ENCODE measurements at regions not wholly inside any gene's neighbourhood (a gene's known extent, or its start where the extent isn't known, plus 50 kb on each side); places are given as distances from the start of the nearest gene placed in this dataset.

- Histone ChIP-seq H3K4me1 (no peaks in the 10 kb centered on the region), H3K27me3 (no peaks in the 10 kb centered on the region), H2AFZ (replicated peaks) (no peak overlapping the region), H4K20me1 (ENCODE audit: low read depth) (no peaks in the 10 kb centered on the region), H3K9me3 (ENCODE audit: low read depth) (no peaks in the 10 kb centered on the region), H3K4me2 (no peak overlapping the region), H3F3A (ENCODE audit: low read depth) (no peaks in the 10 kb centered on the region), H3K4me3 (no peak overlapping the region), H3K9ac (no peak overlapping the region), H3K79me2 (ENCODE audit: low read depth) (no peaks in the 10 kb centered on the region), H3K36me3 (no peaks in the 10 kb centered on the region), H3K27ac (no peak overlapping the region)
- H3K27ac Mint-ChIP-seq: no peak overlapping the region
- no peak overlapping the region for H3K4me3 Mint-ChIP-seq
- peaks cover 4% of the 10 kb centered on the region for H3K27me3 Mint-ChIP-seq (ENCODE audit: insufficient read depth, low read depth)
- no peak for TF ChIP-seq EZH2 (IDR thresholded peaks at IDR 0.05)
- no peak for TF ChIP-seq CTCF (IDR thresholded peaks at IDR 0.05)
- no peak for TF ChIP-seq EZH2phosphoT487 (IDR thresholded peaks at IDR 0.05)
- no peak for DNase-seq (ENCODE audit: low spot score)
- no peaks in the 10 kb centered on the region for H3K4me1 Mint-ChIP-seq
- H3K9me3 Mint-ChIP-seq: peaks cover 11% of the 10 kb centered on the region
- no peaks in the 10 kb centered on the region for H3K36me3 Mint-ChIP-seq
Observed at GRCh38 chr2:152236191-152236925, 60.8 kb upstream of the STAM2 start.

GRCh38 chr2:152238016-152238415 is 62.5 kb upstream of the STAM2 start:
- H3K27ac Mint-ChIP-seq: no peak overlapping the region
- H3F3A ChIP-seq (ENCODE audit: low read depth): peaks cover 4% of the 10 kb centered on the region
- no peak overlapping the region for H3K27ac ChIP-seq
- no peak overlapping the region for H3K4me3 Mint-ChIP-seq
- peaks cover 4% of the 10 kb centered on the region for H3K4me1 ChIP-seq
- no peak overlapping the region for H3K4me2 ChIP-seq
- H4K20me1 ChIP-seq (ENCODE audit: low read depth): no peaks in the 10 kb centered on the region
- no peaks in the 10 kb centered on the region for H3K79me2 ChIP-seq (ENCODE audit: low read depth)
- H3K27me3 Mint-ChIP-seq (ENCODE audit: insufficient read depth, low read depth): peaks cover 4% of the 10 kb centered on the region
- no peak for DNase-seq (ENCODE audit: low spot score)
- H3K4me1 Mint-ChIP-seq: peaks cover 1% of the 10 kb centered on the region
- no peak for TF ChIP-seq EZH2phosphoT487 (IDR thresholded peaks at IDR 0.05)
- no peak for TF ChIP-seq CTCF (IDR thresholded peaks at IDR 0.05)
- no peak overlapping the region for H3K4me3 ChIP-seq
- H3K9ac ChIP-seq: no peak overlapping the region
- no peaks in the 10 kb centered on the region for H3K36me3 ChIP-seq
- no peak overlapping the region for H2AFZ ChIP-seq (replicated peaks)
- no peaks in the 10 kb centered on the region for H3K27me3 ChIP-seq
- peaks cover 13% of the 10 kb centered on the region for H3K9me3 Mint-ChIP-seq
- no peaks in the 10 kb centered on the region for H3K9me3 ChIP-seq (ENCODE audit: low read depth)
- no peaks in the 10 kb centered on the region for H3K36me3 Mint-ChIP-seq

GRCh38 chr2:152240559-152241231 is 65.1 kb upstream of the STAM2 start:
- no peak overlapping the region for H3K4me2 ChIP-seq
- no peak for DNase-seq (ENCODE audit: low spot score)
- Mint-ChIP-seq H3K27ac (no peak overlapping the region), H3K4me1 (peaks cover 17% of the 10 kb centered on the region), H3K36me3 (no peaks in the 10 kb centered on the region), H3K27me3 (ENCODE audit: insufficient read depth, low read depth) (peaks cover 4% of the 10 kb centered on the region), H3K4me3 (no peak overlapping the region), H3K9me3 (peaks cover 10% of the 10 kb centered on the region)
- H3K9ac ChIP-seq: no peak overlapping the region
- H3K27me3 ChIP-seq: no peaks in the 10 kb centered on the region
- H3K4me3 ChIP-seq: no peak overlapping the region
- no peak overlapping the region for H2AFZ ChIP-seq (replicated peaks)
- no peaks in the 10 kb centered on the region for H3K79me2 ChIP-seq (ENCODE audit: low read depth)
- peaks cover 16% of the 10 kb centered on the region for H3F3A ChIP-seq (ENCODE audit: low read depth)
- no peaks in the 10 kb centered on the region for H3K9me3 ChIP-seq (ENCODE audit: low read depth)
- H3K27ac ChIP-seq: no peak overlapping the region
- H3K4me1 ChIP-seq: peaks cover 16% of the 10 kb centered on the region
- no peaks in the 10 kb centered on the region for H3K36me3 ChIP-seq
- TF ChIP-seq EZH2phosphoT487 (IDR thresholded peaks at IDR 0.05) (no peak), CTCF (IDR thresholded peaks at IDR 0.05) (no peak), EZH2 (IDR thresholded peaks at IDR 0.05) (no peak)
- H4K20me1 ChIP-seq (ENCODE audit: low read depth): no peaks in the 10 kb centered on the region

Measured in neural progenitor cell (in vitro differentiated cells).